ENCODE measurements at regions not wholly inside any gene's neighbourhood (a gene's known extent, or its start where the extent isn't known, plus 50 kb on each side); places are given as distances from the start of the nearest gene placed in this dataset.

GRCh38 chr5:163978897-163979296 is 473.5 kb downstream of the MAT2B start:
- ChIA-PET CTCF (no interaction called here), POLR2A (no interaction called here)
- ATAC-seq, result no peak
- no peak overlapping the region for H3K27ac ChIP-seq (ENCODE audit: low read depth, low read length)
- no peaks in the 10 kb centered on the region for H3K36me3 Mint-ChIP-seq
- H3K27ac Mint-ChIP-seq, result no peak overlapping the region
- H3K27me3 Mint-ChIP-seq, result no peaks in the 10 kb centered on the region
- no peak overlapping the region for H3K4me3 Mint-ChIP-seq
- intact Hi-C loops (cut with micrococcal nuclease), result no loop called here
- peaks cover 0 to 23% (median 4%) of the 10 kb centered on the region in 11 donors for H3K9me3 Mint-ChIP-seq
- DNase-seq, result no peak
- H3K9me3 ChIP-seq (ENCODE audit: control insufficient read depth in 2 of 3, low read length in 3 of 3), result no peaks in the 10 kb centered on the region
- no peaks in the 10 kb centered on the region for H3K4me1 ChIP-seq (ENCODE audit: control insufficient read depth in 2 of 2, insufficient read depth in 2 of 2, low read length in 2 of 2)
- no peak overlapping the region for H3K4me3 ChIP-seq (ENCODE audit: low read length)
- no peaks in the 10 kb centered on the region for H3K27me3 ChIP-seq (ENCODE audit: control insufficient read depth in 2 of 2, insufficient read depth in 2 of 2, low read length in 2 of 2)
- H3K36me3 ChIP-seq (ENCODE audit: control insufficient read depth in 2 of 3, insufficient read depth in 3 of 3, low read length in 3 of 3), result no peaks in the 10 kb centered on the region
- H3K4me1 Mint-ChIP-seq, result no peaks in the 10 kb centered on the region

- H3K9me3 Mint-ChIP-seq, result peaks cover 0 to 10% (median 5%) of the 10 kb centered on the region in 11 donors
Measured at GRCh38 chr5:163988566-163988965, 483.1 kb downstream of the MAT2B start.

GRCh38 chr5:163993126-163993525 is 487.7 kb downstream of the MAT2B start:
- H3K4me1 Mint-ChIP-seq, result no peaks in the 10 kb centered on the region
- H3K4me3 ChIP-seq (ENCODE audit: low read length), result no peak overlapping the region
- H3K36me3 Mint-ChIP-seq, result no peaks in the 10 kb centered on the region
- no peaks in the 10 kb centered on the region for H3K27me3 ChIP-seq (ENCODE audit: control insufficient read depth in 2 of 2, insufficient read depth in 2 of 2, low read length in 2 of 2)
- ChIA-PET CTCF (interaction anchor here (0.6 kb wide), 1 partner anchor 17 kb away, joined by 3 read pairs; no protein-coding TSS in a partner anchor), POLR2A (no interaction called here)
- ATAC-seq (no peak), DNase-seq (no peak)
- H3K27ac ChIP-seq (ENCODE audit: low read depth, low read length), result no peak overlapping the region
- no peak overlapping the region for H3K4me3 Mint-ChIP-seq
- intact Hi-C loops (cut with micrococcal nuclease), result no loop called here
- no peaks in the 10 kb centered on the region for H3K4me1 ChIP-seq (ENCODE audit: control insufficient read depth in 2 of 2, insufficient read depth in 2 of 2, low read length in 2 of 2)
- no peaks in the 10 kb centered on the region for H3K36me3 ChIP-seq (ENCODE audit: control insufficient read depth in 2 of 3, insufficient read depth in 3 of 3, low read length in 3 of 3)
- H3K27ac Mint-ChIP-seq, result no peak overlapping the region
- H3K9me3 ChIP-seq (ENCODE audit: control insufficient read depth in 2 of 3, low read length in 3 of 3), result no peaks in the 10 kb centered on the region
- peaks cover 0 to 5% (median 3%) of the 10 kb centered on the region in 11 donors for H3K9me3 Mint-ChIP-seq
- H3K27me3 Mint-ChIP-seq, result no peaks in the 10 kb centered on the region

More at GRCh38 chr5:163988566-163988965, 483.1 kb downstream of the MAT2B start:
- H3K36me3 Mint-ChIP-seq, result no peaks in the 10 kb centered on the region
- Histone ChIP-seq H3K27ac (ENCODE audit: low read depth, low read length) (no peak overlapping the region), H3K9me3 (ENCODE audit: control insufficient read depth in 2 of 3, low read length in 3 of 3) (no peaks in the 10 kb centered on the region), H3K4me1 (ENCODE audit: control insufficient read depth in 2 of 2, insufficient read depth in 2 of 2, low read length in 2 of 2) (no peaks in the 10 kb centered on the region), H3K4me3 (ENCODE audit: low read length) (no peak overlapping the region), H3K36me3 (ENCODE audit: control insufficient read depth in 2 of 3, insufficient read depth in 3 of 3, low read length in 3 of 3) (no peaks in the 10 kb centered on the region), H3K27me3 (ENCODE audit: control insufficient read depth in 2 of 2, insufficient read depth in 2 of 2, low read length in 2 of 2) (no peaks in the 10 kb centered on the region)
- ATAC-seq, result no peak
- H3K27me3 Mint-ChIP-seq, result no peaks in the 10 kb centered on the region
- no peak overlapping the region for H3K27ac Mint-ChIP-seq
- POLR2A ChIA-PET, result no interaction called here
- intact Hi-C loops (cut with micrococcal nuclease), result no loop called here
- no peak for DNase-seq
- H3K4me1 Mint-ChIP-seq, result no peaks in the 10 kb centered on the region
- no peak overlapping the region for H3K4me3 Mint-ChIP-seq
- CTCF ChIA-PET, result no interaction called here

- ChIA-PET POLR2A (no interaction called here), CTCF (no interaction called here)
- Histone ChIP-seq H3K9me3 (ENCODE audit: control insufficient read depth in 2 of 3, low read length in 3 of 3) (no peaks in the 10 kb centered on the region), H3K27ac (ENCODE audit: low read depth, low read length) (no peak overlapping the region), H3K4me3 (ENCODE audit: low read length) (no peak overlapping the region), H3K36me3 (ENCODE audit: control insufficient read depth in 2 of 3, insufficient read depth in 3 of 3, low read length in 3 of 3) (no peaks in the 10 kb centered on the region), H3K4me1 (ENCODE audit: control insufficient read depth in 2 of 2, insufficient read depth in 2 of 2, low read length in 2 of 2) (no peaks in the 10 kb centered on the region), H3K27me3 (ENCODE audit: control insufficient read depth in 2 of 2, insufficient read depth in 2 of 2, low read length in 2 of 2) (no peaks in the 10 kb centered on the region)
- Mint-ChIP-seq H3K4me3 (no peak overlapping the region), H3K27ac (no peak overlapping the region), H3K36me3 (no peaks in the 10 kb centered on the region), H3K27me3 (no peaks in the 10 kb centered on the region), H3K9me3 (peaks cover 0 to 5% (median 3%) of the 10 kb centered on the region in 11 donors), H3K4me1 (no peaks in the 10 kb centered on the region)
- no peak for ATAC-seq
- no peak for DNase-seq
- intact Hi-C loops (cut with micrococcal nuclease), result no loop called here
Measured at GRCh38 chr5:163995206-163995605, 489.8 kb downstream of the MAT2B start.

- Histone ChIP-seq H3K9me3 (ENCODE audit: control insufficient read depth in 2 of 3, low read length in 3 of 3) (no peaks in the 10 kb centered on the region), H3K4me1 (ENCODE audit: control insufficient read depth in 2 of 2, insufficient read depth in 2 of 2, low read length in 2 of 2) (no peaks in the 10 kb centered on the region), H3K36me3 (ENCODE audit: control insufficient read depth in 2 of 3, insufficient read depth in 3 of 3, low read length in 3 of 3) (no peaks in the 10 kb centered on the region), H3K27ac (ENCODE audit: low read depth, low read length) (no peak overlapping the region), H3K27me3 (ENCODE audit: control insufficient read depth in 2 of 2, insufficient read depth in 2 of 2, low read length in 2 of 2) (no peaks in the 10 kb centered on the region), H3K4me3 (ENCODE audit: low read length) (no peak overlapping the region)
- DNase-seq (no peak), ATAC-seq (no peak)
- ChIA-PET POLR2A (no interaction called here), CTCF (no interaction called here)
- Mint-ChIP-seq H3K4me1 (no peaks in the 10 kb centered on the region), H3K27me3 (no peaks in the 10 kb centered on the region), H3K27ac (no peak overlapping the region), H3K4me3 (no peak overlapping the region), H3K9me3 (peaks cover 0 to 4% (median 0%) of the 10 kb centered on the region in 11 donors), H3K36me3 (no peaks in the 10 kb centered on the region)
- intact Hi-C loops (cut with micrococcal nuclease), result no loop called here
Measured at GRCh38 chr5:163997965-163998364, 492.5 kb downstream of the MAT2B start.

- H3K4me1 Mint-ChIP-seq, result no peaks in the 10 kb centered on the region
- POLR2A ChIA-PET, result no interaction called here
Measured at GRCh38 chr5:164000241-164000640, 494.8 kb downstream of the MAT2B start.

GRCh38 chr5:164000819-164001218 is 495.4 kb downstream of the MAT2B start:
- no peaks in the 10 kb centered on the region for H3K4me1 ChIP-seq (ENCODE audit: control insufficient read depth in 2 of 2, insufficient read depth in 2 of 2, low read length in 2 of 2)
- H3K27me3 Mint-ChIP-seq, result no peaks in the 10 kb centered on the region
- H3K27ac Mint-ChIP-seq, result no peak overlapping the region
- H3K9me3 Mint-ChIP-seq, result peaks cover 0 to 4% (median 0%) of the 10 kb centered on the region in 11 donors
- no peak overlapping the region for H3K27ac ChIP-seq (ENCODE audit: low read depth, low read length)
- ChIA-PET POLR2A (no interaction called here), CTCF (no interaction called here)
- H3K27me3 ChIP-seq (ENCODE audit: control insufficient read depth in 2 of 2, insufficient read depth in 2 of 2, low read length in 2 of 2), result no peaks in the 10 kb centered on the region
- DNase-seq (no peak), ATAC-seq (no peak)
- H3K36me3 ChIP-seq (ENCODE audit: control insufficient read depth in 2 of 3, insufficient read depth in 3 of 3, low read length in 3 of 3), result no peaks in the 10 kb centered on the region
- H3K9me3 ChIP-seq (ENCODE audit: control insufficient read depth in 2 of 3, low read length in 3 of 3), result no peaks in the 10 kb centered on the region
- intact Hi-C loops (cut with micrococcal nuclease), result no loop called here
- no peaks in the 10 kb centered on the region for H3K36me3 Mint-ChIP-seq
- H3K4me1 Mint-ChIP-seq, result no peaks in the 10 kb centered on the region
- H3K4me3 ChIP-seq (ENCODE audit: low read length), result no peak overlapping the region
- H3K4me3 Mint-ChIP-seq, result no peak overlapping the region

More at GRCh38 chr5:164000241-164000640, 494.8 kb downstream of the MAT2B start:
- no peak overlapping the region for H3K4me3 ChIP-seq (ENCODE audit: low read length)
- no peak overlapping the region for H3K27ac ChIP-seq (ENCODE audit: low read depth, low read length)
- Mint-ChIP-seq H3K27ac (no peak overlapping the region), H3K4me3 (no peak overlapping the region), H3K9me3 (peaks cover 0 to 4% (median 0%) of the 10 kb centered on the region in 11 donors), H3K36me3 (no peaks in the 10 kb centered on the region), H3K27me3 (no peaks in the 10 kb centered on the region)
- no peaks in the 10 kb centered on the region for H3K4me1 ChIP-seq (ENCODE audit: control insufficient read depth in 2 of 2, insufficient read depth in 2 of 2, low read length in 2 of 2)
- CTCF ChIA-PET, result no interaction called here
- no peaks in the 10 kb centered on the region for H3K9me3 ChIP-seq (ENCODE audit: control insufficient read depth in 2 of 3, low read length in 3 of 3)
- no peaks in the 10 kb centered on the region for H3K36me3 ChIP-seq (ENCODE audit: control insufficient read depth in 2 of 3, insufficient read depth in 3 of 3, low read length in 3 of 3)
- H3K27me3 ChIP-seq (ENCODE audit: control insufficient read depth in 2 of 2, insufficient read depth in 2 of 2, low read length in 2 of 2), result no peaks in the 10 kb centered on the region
- intact Hi-C loops (cut with micrococcal nuclease), result no loop called here
- DNase-seq (no peak), ATAC-seq (no peak)

All from naive thymus-derived CD4-positive, alpha-beta T cell (primary cell).